ENCODE measurements at regions not wholly inside any gene's neighbourhood (a gene's known extent, or its start where the extent isn't known, plus 50 kb on each side); places are given as distances from the start of the nearest gene placed in this dataset.

DNA sequence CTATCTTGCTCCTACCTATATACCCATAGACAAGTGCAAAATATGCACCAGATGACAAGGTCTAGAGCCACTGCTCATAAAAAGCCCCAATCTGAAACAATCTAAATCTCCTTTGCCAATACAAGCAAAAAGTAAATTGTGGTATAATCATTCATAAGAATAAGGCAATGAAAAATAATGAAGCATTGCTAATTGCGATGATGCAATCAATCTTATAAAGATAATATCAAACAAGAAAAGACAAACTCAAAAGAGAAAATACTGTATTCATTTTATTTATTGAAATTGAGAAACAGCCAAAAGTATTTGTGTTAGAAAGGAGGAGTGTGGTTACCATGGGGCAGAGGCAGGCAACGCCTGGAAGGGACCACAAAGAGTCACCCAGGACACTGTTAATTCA is 175.9 kb upstream of the GYPC start:
- H2BK5ac ChIP-seq (ENCODE audit: low read depth, low read length, poor library complexity, severe bottlenecking), result no peak overlapping the region
- no peak overlapping the region for H3K14ac ChIP-seq (ENCODE audit: low read length in 2 of 2)
- H2AFZ ChIP-seq (ENCODE audit: low read depth, low read length), result no peak overlapping the region
- no peaks in the 10 kb centered on the region for H3K4me1 ChIP-seq (ENCODE audit: control insufficient read depth, insufficient read depth, low read depth, low read length)
- H3K36me3 ChIP-seq (ENCODE audit: control insufficient read depth in 1 of 2, insufficient read depth in 2 of 2, low read depth in 1 of 2, low read length in 2 of 2), result no peaks in the 10 kb centered on the region
- no peak overlapping the region for H2BK120ac ChIP-seq (ENCODE audit: low read depth, low read length)
- no peak overlapping the region for H3K23ac ChIP-seq (ENCODE audit: low read length in 2 of 2)
- no peak overlapping the region for H3K18ac ChIP-seq (ENCODE audit: low read depth in 1 of 2, low read length in 2 of 2)
- H2BK12ac ChIP-seq (ENCODE audit: low read length in 2 of 2), result no peak overlapping the region
- no peaks in the 10 kb centered on the region for H3K9me3 ChIP-seq (ENCODE audit: control insufficient read depth, low read length)
- no peak overlapping the region for H2AK5ac ChIP-seq (ENCODE audit: low read length, severe bottlenecking)
- no peak overlapping the region for H4K91ac ChIP-seq (ENCODE audit: low read length)
- H3K27ac ChIP-seq (ENCODE audit: low read length, poor library complexity, severe bottlenecking), result no peak overlapping the region
- H3K79me1 ChIP-seq (replicated peaks; ENCODE audit: low read length, poor library complexity, severe bottlenecking), result no peaks in the 10 kb centered on the region
- no peak overlapping the region for H3K4me3 ChIP-seq (ENCODE audit: insufficient read depth in 1 of 2, low read depth in 1 of 2, low read length in 2 of 2)
- no peak overlapping the region for H3K9ac ChIP-seq (ENCODE audit: low read length)
- H3K27me3 ChIP-seq (ENCODE audit: control insufficient read depth in 1 of 2, insufficient read depth in 1 of 2, low read length in 2 of 2), result no peaks in the 10 kb centered on the region
- H4K8ac ChIP-seq (ENCODE audit: low read length), result no peak overlapping the region
- no peak for DNase-seq
- no peak overlapping the region for H2BK15ac ChIP-seq (ENCODE audit: low read depth, poor library complexity, severe bottlenecking)
- H3K4ac ChIP-seq (ENCODE audit: low read depth in 1 of 2, low read length in 2 of 2), result no peak overlapping the region
- no CpG with 5 or more reads among the region's 2 CpGs for WGBS
- H3K4me2 ChIP-seq (ENCODE audit: low read length, poor library complexity, severe bottlenecking), result no peak overlapping the region

DNA sequence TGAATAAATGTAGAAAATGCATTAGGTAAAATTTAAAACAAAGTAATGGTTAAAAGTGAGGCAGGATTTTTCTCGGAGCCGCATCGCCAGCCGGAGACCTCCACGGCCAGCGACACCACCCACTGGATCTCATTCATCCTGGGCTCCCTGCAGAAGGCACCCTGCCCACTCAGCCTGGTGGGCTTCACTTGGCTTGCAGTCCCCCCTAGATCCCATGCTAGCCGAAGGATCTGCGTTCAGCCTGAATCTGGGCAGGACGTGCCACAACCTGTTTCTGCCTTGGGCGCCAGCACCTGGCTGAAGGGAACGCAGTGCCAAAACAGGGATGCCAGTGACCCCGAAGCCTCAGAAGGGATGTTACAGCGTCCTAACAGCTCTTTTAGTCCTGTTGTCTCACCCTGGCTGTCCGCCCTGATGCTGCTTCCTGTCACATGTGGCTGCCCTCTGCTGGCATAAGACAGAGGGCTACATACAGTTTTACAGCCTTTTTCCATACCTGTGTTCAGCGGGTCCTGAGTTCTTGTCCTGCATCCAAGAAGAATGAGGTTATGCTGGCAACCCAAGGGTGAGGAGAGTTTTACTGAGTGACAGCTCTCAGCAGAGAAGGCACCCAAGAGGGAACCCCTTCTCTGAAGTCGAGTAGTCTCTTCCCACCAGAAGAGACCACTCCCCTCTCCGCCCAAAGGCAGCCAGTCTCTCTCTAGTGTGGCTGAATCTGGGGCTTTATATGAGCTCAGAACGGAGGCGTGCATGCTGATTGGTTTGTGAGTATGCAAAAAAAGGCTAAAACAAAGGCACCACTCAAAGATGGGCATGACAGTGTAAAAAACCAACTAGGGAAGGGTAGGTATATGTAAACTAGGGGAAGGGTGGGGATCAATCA is 173.1 kb upstream of the GYPC start:
- 82% methylated on average over 18 of the region's 19 CpGs for WGBS
- Histone ChIP-seq H3K23ac (ENCODE audit: low read length in 2 of 2) (no peak overlapping the region), H2AFZ (ENCODE audit: low read depth, low read length) (no peak overlapping the region), H2BK120ac (ENCODE audit: low read depth, low read length) (no peak overlapping the region), H3K4me2 (ENCODE audit: low read length, poor library complexity, severe bottlenecking) (no peak overlapping the region), H2BK15ac (ENCODE audit: low read depth, poor library complexity, severe bottlenecking) (no peak overlapping the region), H3K4ac (ENCODE audit: low read depth in 1 of 2, low read length in 2 of 2) (peak overlapping the region in 1 of 2 experiments; percentile 13), H3K4me3 (ENCODE audit: insufficient read depth in 1 of 2, low read depth in 1 of 2, low read length in 2 of 2) (no peak overlapping the region), H4K8ac (ENCODE audit: low read length) (peak overlapping the region; percentile 1), H2BK5ac (ENCODE audit: low read depth, low read length, poor library complexity, severe bottlenecking) (no peak overlapping the region), H3K27me3 (ENCODE audit: control insufficient read depth in 1 of 2, insufficient read depth in 1 of 2, low read length in 2 of 2) (no peaks in the 10 kb centered on the region), H3K27ac (ENCODE audit: low read length, poor library complexity, severe bottlenecking) (no peak overlapping the region), H3K79me1 (replicated peaks; ENCODE audit: low read length, poor library complexity, severe bottlenecking) (no peaks in the 10 kb centered on the region), H3K14ac (ENCODE audit: low read length in 2 of 2) (no peak overlapping the region), H3K9ac (ENCODE audit: low read length) (no peak overlapping the region), H2BK12ac (ENCODE audit: low read length in 2 of 2) (no peak overlapping the region), H3K18ac (ENCODE audit: low read depth in 1 of 2, low read length in 2 of 2) (no peak overlapping the region), H3K36me3 (ENCODE audit: control insufficient read depth in 1 of 2, insufficient read depth in 2 of 2, low read depth in 1 of 2, low read length in 2 of 2) (no peaks in the 10 kb centered on the region), H3K9me3 (ENCODE audit: control insufficient read depth, low read length) (no peaks in the 10 kb centered on the region), H3K4me1 (ENCODE audit: control insufficient read depth, insufficient read depth, low read depth, low read length) (no peaks in the 10 kb centered on the region), H4K91ac (ENCODE audit: low read length) (peak overlapping the region; percentile 22), H2AK5ac (ENCODE audit: low read length, severe bottlenecking) (no peak overlapping the region)
- peak; percentile 3 for DNase-seq

DNA sequence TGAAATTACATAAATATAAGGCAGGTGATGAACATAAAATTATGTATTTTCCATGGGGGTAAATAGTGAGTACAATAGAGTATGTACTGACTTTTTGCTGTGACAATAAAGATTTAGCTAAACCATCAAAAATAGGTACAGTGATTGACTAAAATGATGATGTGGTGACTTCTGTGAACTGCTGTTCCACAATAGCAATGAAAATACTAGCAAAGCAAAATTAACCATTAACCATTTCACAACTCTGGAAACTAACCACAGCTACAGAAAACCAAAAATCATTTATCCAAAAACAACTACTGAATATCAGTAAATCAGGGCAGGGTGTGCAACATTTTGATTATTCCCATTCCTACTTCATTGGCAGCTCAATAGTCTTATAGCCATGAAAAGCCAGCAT is 161.4 kb upstream of the GYPC start:
- Histone ChIP-seq H3K4ac (ENCODE audit: low read depth in 1 of 2, low read length in 2 of 2) (no peak overlapping the region), H3K14ac (ENCODE audit: low read length in 2 of 2) (no peak overlapping the region), H3K27me3 (ENCODE audit: control insufficient read depth in 1 of 2, insufficient read depth in 1 of 2, low read length in 2 of 2) (no peaks in the 10 kb centered on the region), H2AFZ (ENCODE audit: low read depth, low read length) (no peak overlapping the region), H3K36me3 (ENCODE audit: control insufficient read depth in 1 of 2, insufficient read depth in 2 of 2, low read depth in 1 of 2, low read length in 2 of 2) (no peaks in the 10 kb centered on the region), H2BK12ac (ENCODE audit: low read length in 2 of 2) (no peak overlapping the region), H2BK15ac (ENCODE audit: low read depth, poor library complexity, severe bottlenecking) (no peak overlapping the region), H3K4me1 (ENCODE audit: control insufficient read depth, insufficient read depth, low read depth, low read length) (no peaks in the 10 kb centered on the region), H3K23ac (ENCODE audit: low read length in 2 of 2) (no peak overlapping the region), H4K8ac (ENCODE audit: low read length) (no peak overlapping the region), H3K9ac (ENCODE audit: low read length) (no peak overlapping the region), H2AK5ac (ENCODE audit: low read length, severe bottlenecking) (no peak overlapping the region), H2BK120ac (ENCODE audit: low read depth, low read length) (no peak overlapping the region), H3K79me1 (replicated peaks; ENCODE audit: low read length, poor library complexity, severe bottlenecking) (no peaks in the 10 kb centered on the region), H3K4me2 (ENCODE audit: low read length, poor library complexity, severe bottlenecking) (no peak overlapping the region), H3K27ac (ENCODE audit: low read length, poor library complexity, severe bottlenecking) (no peak overlapping the region), H3K18ac (ENCODE audit: low read depth in 1 of 2, low read length in 2 of 2) (no peak overlapping the region), H2BK5ac (ENCODE audit: low read depth, low read length, poor library complexity, severe bottlenecking) (no peak overlapping the region), H4K91ac (ENCODE audit: low read length) (no peak overlapping the region), H3K4me3 (ENCODE audit: insufficient read depth in 1 of 2, low read depth in 1 of 2, low read length in 2 of 2) (no peak overlapping the region), H3K9me3 (ENCODE audit: control insufficient read depth, low read length) (peaks cover 13% of the 10 kb centered on the region)
- DNase-seq, result no peak

DNA sequence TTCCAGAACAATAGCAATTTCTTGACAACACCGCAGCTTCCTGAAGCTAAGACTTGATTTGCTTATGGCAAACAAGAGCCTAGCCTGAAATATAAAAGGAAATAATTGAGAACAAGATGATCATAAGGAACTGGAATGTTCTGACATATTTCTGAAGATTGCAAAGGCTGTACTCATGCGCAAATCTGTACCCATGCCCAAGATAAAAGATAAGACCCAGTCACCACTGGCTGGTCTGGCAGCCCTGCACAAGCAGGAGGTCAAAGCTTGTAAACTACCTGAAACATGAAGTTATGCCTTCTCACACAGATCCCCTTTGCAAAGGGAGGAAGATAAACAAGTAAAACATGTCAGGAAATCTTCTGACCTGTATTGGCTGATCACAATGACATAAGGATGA is 160.8 kb upstream of the GYPC start:
- WGBS, result 86% methylated on average over 2 of the region's 2 CpGs
- Histone ChIP-seq H3K79me1 (replicated peaks; ENCODE audit: low read length, poor library complexity, severe bottlenecking) (no peaks in the 10 kb centered on the region), H3K9ac (ENCODE audit: low read length) (no peak overlapping the region), H3K27ac (ENCODE audit: low read length, poor library complexity, severe bottlenecking) (no peak overlapping the region), H2BK120ac (ENCODE audit: low read depth, low read length) (no peak overlapping the region), H3K9me3 (ENCODE audit: control insufficient read depth, low read length) (peaks cover 13% of the 10 kb centered on the region), H4K8ac (ENCODE audit: low read length) (no peak overlapping the region), H2AFZ (ENCODE audit: low read depth, low read length) (no peak overlapping the region), H3K18ac (ENCODE audit: low read depth in 1 of 2, low read length in 2 of 2) (no peak overlapping the region), H3K36me3 (ENCODE audit: control insufficient read depth in 1 of 2, insufficient read depth in 2 of 2, low read depth in 1 of 2, low read length in 2 of 2) (no peaks in the 10 kb centered on the region), H2AK5ac (ENCODE audit: low read length, severe bottlenecking) (no peak overlapping the region), H4K91ac (ENCODE audit: low read length) (no peak overlapping the region), H2BK15ac (ENCODE audit: low read depth, poor library complexity, severe bottlenecking) (no peak overlapping the region), H3K4me3 (ENCODE audit: insufficient read depth in 1 of 2, low read depth in 1 of 2, low read length in 2 of 2) (no peak overlapping the region), H3K23ac (ENCODE audit: low read length in 2 of 2) (no peak overlapping the region), H3K14ac (ENCODE audit: low read length in 2 of 2) (no peak overlapping the region), H3K4ac (ENCODE audit: low read depth in 1 of 2, low read length in 2 of 2) (no peak overlapping the region), H3K27me3 (ENCODE audit: control insufficient read depth in 1 of 2, insufficient read depth in 1 of 2, low read length in 2 of 2) (no peaks in the 10 kb centered on the region), H3K4me2 (ENCODE audit: low read length, poor library complexity, severe bottlenecking) (no peak overlapping the region), H3K4me1 (ENCODE audit: control insufficient read depth, insufficient read depth, low read depth, low read length) (no peaks in the 10 kb centered on the region), H2BK5ac (ENCODE audit: low read depth, low read length, poor library complexity, severe bottlenecking) (no peak overlapping the region), H2BK12ac (ENCODE audit: low read length in 2 of 2) (no peak overlapping the region)
- DNase-seq, result no peak
